GM12864 (cell line): ENCODE measurements at regions not wholly inside any gene's neighbourhood (a gene's known extent, or its start where the extent isn't known, plus 50 kb on each side); places are given as distances from the start of the nearest gene placed in this dataset.

Experiments
- DNase-seq: peaks from one replicate; pipeline ENCODE4 v3.0.0-alpha.2; 2011; ENCODE audit warnings: low read depth
- H3K4me3 ChIP-seq: 2 replicates; pipeline ENCODE4 v1.5.1; 2011; ENCODE audit warnings: mild to moderate bottlenecking, low read depth, low read length, control low read depth
- CTCF ChIP-seq: IDR thresholded peaks from 2 replicates; pipeline ENCODE4 v1.5.1; 2011; ENCODE audit warnings: low read depth, mild to moderate bottlenecking, moderate library complexity, low read length, control low read depth, inconsistent platforms; ENCODE audit errors: missing control alignments

DNA sequence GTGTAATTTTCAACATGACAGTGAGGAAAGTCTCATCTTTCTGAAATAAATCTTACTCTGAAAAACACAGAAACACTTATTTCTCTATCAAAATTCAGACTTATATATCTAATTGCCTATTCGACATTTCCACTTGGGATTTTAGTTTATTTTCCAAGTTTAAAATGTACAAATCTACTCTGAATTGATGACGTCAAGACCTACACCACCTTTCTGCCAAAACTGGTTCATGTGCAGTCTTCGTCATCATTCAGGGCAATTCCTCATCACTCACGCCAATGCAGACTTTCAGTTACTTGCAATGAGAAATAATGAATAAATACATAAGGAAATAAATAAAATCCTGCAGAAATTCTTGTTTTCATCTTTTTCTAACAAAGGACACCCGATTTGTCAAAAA is 843.8 kb downstream of the C12orf50 start:
- H3K4me3 ChIP-seq: no peak overlapping the region
- DNase-seq: no peak
- TF ChIP-seq CTCF: no peak

GRCh38 chr12:87182696-87183233 is 846.4 kb downstream of the C12orf50 start:
- no peak for TF ChIP-seq CTCF
- DNase-seq: no peak
- no peak overlapping the region for H3K4me3 ChIP-seq

DNA sequence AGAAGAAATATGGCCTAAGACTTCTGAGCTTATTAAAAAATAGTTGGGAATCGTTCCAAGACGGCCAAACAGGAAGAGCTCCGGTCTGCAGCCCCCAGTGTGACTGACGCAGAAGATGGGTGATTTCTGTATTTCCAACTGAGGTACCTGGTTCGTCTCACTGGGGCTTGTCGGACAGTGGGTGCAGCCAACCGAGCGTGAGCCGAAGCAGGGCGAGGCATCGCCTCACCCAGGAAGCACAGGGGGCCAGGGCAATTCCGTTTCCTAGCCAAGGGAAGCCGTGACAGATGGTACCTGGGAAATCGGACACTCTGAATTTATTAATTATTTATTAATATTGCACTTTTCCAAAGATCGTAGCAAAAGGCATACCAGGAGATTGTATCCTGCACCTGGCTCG is 857.8 kb downstream of the C12orf50 start:
- no peak for TF ChIP-seq CTCF
- H3K4me3 ChIP-seq: no peak overlapping the region
- DNase-seq: no peak

DNA sequence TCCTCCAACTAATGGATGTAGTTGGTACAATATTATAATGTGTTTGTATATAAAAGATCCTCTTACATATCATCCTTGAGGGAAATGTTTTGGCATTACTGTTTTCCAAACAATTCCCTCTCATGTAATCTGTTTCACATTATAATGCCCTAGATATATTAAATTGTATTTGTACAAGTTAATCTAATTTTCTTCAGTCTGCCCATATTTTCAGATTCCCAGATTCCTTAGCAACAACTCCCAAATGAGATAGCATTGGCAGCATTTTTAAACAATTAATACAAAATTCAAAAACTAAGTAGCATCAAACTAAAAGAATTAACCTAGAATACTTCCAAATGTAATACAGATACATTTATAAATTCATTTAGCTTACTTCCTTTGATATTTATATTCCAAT is 860.2 kb downstream of the C12orf50 start:
- DNase-seq: no peak
- TF ChIP-seq CTCF: no peak

GRCh38 chr12:87165733-87166375 is 863.3 kb downstream of the C12orf50 start:
- H3K4me3 ChIP-seq: no peak overlapping the region
- TF ChIP-seq CTCF: no peak
- no peak for DNase-seq

More for the DNA sequence above, 860.2 kb downstream of the C12orf50 start:
- H3K4me3 ChIP-seq: no peak overlapping the region

DNA sequence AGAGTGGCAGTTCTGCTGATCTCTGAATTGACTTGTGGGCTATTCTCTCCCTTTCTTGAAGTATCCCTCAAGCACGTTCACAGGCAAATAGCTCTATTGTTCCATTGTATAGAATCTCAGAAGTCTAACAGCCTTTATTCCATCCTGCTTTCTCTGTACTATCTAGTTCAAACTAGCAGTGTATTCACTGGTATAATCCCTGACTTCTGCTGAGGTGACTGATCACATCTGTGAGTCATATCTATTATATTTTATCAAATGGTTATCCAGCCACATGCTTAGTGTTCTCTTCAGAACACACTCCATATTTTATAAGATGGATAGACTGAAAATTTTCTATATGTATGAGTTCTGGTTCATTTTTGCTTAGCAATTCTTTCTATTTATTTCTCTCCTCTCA is 866.1 kb downstream of the C12orf50 start:
- H3K4me3 ChIP-seq: no peak overlapping the region
- DNase-seq: no peak
- no peak for TF ChIP-seq CTCF
